ENCODE measurements at regions not wholly inside any gene's neighbourhood (a gene's known extent, or its start where the extent isn't known, plus 50 kb on each side); places are given as distances from the start of the nearest gene placed in this dataset.
A peak's percentile ranks its signal among the peaks of the same experiment; 100 is the strongest.

GRCh38 chr14:89600029-89600428 is 183.0 kb upstream of the FOXN3 start:
- DNase-seq, result no peak

DNA sequence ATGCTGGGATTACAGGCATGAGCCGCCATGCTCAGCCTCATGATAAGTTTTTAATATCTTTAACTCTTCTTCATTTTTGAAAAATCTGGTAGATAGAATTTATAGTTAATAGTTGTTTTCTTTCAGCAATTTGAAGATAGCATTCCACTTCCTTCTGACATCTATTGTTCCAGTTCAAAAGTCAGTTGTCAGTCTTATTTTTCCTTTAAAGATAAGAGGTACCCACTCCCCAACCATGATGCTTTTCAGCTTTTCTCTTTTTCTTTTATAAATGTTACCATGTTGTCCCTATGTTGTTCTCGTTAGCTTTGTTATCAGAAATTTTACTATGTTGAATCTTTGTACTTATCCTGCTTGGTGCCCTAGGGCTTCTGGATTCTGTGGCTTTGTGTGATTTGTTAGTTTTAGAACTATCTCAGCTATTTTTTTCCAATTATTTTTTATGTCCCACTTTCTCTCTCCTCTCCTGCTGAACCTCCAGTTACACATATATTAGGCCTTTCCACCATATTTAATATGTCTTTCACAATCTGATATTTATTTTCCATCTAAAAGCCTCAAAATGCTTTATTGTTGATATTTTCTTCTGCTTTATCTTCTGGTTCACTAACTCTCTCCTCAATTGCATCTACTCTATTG is 181.6 kb upstream of the FOXN3 start:
- no peak for DNase-seq

DNA sequence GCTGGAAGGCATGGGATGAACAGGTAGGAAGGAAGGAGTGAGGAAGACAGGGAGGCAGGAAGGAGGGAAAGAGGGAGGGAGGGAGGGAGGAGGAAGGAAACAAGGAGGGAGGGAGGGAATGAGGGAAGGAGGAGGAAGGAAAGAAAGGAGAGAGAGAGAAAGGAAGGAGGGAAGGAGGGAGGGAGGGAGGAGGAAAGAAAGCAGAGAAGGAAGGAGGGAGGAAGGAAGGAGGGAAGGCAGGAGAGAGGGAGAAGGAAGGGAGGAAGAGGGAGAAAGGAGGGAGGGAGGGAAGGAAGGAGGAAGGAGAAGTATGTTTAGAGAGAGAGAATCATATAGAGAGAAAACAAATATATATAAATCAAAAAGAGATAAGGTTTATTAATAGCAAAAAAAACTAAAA is 175.9 kb upstream of the FOXN3 start:
- no peak for DNase-seq

GRCh38 chr14:89589400-89590118 is 172.5 kb upstream of the FOXN3 start:
- DNase-seq, result no peak

- DNase-seq, result no peak
Observed at GRCh38 chr14:89588840-89589296, 171.8 kb upstream of the FOXN3 start.

DNA sequence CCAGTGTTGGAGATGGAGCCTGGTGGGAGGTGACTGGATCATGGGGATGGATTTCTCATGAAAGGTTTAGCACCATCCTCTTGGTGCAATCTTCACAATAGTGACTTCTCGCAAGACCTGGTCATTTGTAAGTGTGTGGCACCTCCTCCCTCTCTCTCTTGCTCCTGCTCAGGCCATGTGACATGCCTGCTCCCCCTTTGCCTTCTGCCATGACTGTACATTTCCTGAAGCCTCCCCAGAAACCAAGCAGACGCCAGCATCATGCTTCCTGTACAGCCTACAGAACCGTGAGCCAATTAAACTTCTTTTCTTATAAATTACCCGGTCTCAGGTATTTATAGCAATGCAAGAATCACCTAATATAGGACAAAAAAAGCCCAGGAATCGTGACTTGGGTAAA is 171.0 kb upstream of the FOXN3 start:
- peak; percentile 2 for DNase-seq

DNA sequence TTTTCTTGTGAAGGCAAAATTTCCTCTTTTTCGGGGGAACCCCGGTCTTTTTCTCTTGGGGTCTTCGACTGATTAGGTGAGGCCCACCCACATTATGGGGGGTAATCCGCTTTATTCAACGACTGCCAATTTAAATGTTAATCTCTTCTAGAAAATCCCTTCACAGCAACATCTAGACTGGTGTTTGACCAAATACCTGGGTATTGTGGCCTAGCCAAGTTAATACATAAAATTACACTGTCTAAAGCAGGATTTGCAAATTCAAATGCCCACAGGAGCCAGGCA is 170.0 kb upstream of the FOXN3 start:
- DNase-seq, result no peak

- no peak for DNase-seq
Observed at GRCh38 chr14:89586258-89587135, 169.5 kb upstream of the FOXN3 start.

DNA sequence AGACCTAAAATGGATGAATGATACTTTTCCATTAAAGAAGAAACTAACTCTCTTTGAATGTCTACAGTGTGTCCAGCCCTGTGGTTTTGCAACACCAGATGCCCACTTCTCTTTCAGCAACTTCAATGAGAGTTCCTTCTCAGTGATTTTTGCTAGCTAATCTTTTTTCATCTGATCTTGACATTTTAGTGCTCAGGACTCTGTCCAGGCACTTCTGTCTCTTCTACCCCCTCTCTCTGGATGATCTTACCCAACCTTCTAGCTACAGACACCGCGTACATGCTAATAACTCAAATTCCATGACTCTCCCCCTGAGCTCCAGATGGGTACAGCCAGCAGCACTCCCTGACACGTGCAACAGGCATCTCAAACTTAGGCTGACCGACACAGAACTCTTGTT is 161.1 kb upstream of the FOXN3 start:
- no peak for DNase-seq

- DNase-seq, result no peak
Observed at GRCh38 chr14:89576960-89577359, 159.9 kb upstream of the FOXN3 start.

DNA sequence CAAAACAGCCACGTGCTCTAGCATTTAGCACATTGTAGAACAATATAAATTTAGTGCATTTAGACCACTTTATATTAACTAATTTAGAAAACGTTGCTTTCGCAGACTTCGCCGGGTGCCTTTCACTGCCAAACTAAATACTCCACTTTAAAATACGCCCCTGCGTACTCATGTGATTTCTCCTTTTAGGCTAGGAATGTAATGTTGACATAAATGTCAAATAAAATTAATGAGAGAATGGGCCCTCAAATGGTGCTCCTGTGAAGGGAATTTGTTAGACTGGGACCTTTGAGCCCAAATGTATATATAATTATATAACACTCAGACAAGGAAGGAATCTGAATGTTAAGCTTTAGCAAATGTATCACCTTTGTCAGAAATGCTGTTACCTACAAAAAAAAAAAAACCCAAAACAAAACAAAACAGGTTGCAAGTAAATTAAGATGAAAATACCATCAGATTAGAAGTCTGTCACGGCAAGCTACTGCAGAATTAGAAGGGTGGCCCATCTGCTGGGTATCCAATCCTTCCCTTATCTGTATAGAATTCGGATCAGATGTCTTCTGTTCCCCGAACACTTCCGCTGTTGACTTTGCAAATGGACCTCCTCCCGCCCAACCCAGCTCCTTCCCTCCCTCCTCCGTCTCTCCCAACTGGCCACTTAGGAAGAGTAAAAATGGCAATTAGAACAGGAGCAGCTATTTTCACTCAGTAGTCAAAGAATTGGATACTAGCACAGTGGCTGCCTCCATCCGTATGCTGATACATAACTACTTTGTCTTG is 159.3 kb upstream of the FOXN3 start:
- DNase-seq, result no peak

DNA sequence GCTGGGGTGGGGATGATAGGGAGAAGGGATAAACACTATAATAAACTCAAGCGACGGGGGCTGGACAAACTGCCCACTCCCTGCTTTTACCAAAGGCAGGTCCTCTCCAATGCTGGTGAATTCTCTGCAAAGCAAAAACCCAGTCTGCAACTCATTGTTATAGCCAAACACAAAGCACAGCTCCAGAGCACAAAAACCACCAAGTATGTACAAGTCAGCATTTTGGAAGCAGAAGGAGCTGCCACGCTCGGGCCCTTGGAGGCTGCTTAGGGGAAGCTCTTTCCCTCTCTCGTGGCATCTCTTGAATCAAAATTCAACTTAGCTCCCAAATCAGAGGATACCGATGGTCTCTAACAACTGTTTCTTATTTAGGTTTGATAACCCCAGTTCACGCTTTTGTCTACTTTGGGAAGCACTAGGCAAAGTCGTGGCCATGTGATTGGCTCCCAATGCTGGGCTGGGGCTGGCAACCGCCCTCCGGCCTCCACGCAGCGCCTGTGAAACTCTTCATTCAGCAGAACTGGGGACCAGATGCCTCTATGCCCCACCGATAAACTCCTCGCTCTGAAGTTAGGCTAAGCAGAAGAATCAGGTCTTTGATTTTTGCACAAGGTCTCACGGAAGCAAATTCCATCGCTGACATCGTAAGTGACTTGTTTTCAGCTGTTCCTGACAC is 158.5 kb upstream of the FOXN3 start:
- no peak for DNase-seq

DNA sequence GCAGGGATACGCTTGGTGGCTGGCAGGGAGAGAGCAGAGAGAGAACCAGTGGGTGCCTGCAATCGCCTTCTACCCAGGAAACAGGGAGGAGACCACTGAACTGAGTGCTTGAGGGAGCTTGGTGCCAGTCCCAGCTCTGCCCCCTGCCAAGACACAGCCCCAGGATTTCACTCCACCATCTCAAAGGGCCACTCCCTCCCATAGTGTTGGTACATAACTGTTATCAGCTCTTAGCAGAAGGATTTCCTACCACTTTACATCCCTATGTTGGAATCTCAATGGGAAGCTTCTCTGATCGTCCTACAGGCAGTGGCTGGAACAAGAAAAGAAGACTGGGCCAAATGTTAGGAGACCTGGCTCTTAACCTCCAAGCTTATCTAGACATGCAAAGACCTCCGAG is 157.4 kb upstream of the FOXN3 start:
- no peak for DNase-seq

DNA sequence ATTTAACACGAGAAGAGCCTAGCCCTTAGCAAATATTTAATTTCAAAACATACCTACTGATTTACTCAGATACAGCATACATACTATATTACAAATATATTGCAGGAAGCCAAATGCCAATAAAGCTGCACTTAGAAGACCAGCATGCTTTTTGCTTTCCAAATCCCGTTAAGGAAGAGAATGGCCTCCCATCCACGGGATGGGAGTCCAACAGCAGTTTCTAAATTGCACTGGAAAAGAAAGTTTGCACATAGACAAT is 156.3 kb upstream of the FOXN3 start:
- DNase-seq, result no peak

DNA sequence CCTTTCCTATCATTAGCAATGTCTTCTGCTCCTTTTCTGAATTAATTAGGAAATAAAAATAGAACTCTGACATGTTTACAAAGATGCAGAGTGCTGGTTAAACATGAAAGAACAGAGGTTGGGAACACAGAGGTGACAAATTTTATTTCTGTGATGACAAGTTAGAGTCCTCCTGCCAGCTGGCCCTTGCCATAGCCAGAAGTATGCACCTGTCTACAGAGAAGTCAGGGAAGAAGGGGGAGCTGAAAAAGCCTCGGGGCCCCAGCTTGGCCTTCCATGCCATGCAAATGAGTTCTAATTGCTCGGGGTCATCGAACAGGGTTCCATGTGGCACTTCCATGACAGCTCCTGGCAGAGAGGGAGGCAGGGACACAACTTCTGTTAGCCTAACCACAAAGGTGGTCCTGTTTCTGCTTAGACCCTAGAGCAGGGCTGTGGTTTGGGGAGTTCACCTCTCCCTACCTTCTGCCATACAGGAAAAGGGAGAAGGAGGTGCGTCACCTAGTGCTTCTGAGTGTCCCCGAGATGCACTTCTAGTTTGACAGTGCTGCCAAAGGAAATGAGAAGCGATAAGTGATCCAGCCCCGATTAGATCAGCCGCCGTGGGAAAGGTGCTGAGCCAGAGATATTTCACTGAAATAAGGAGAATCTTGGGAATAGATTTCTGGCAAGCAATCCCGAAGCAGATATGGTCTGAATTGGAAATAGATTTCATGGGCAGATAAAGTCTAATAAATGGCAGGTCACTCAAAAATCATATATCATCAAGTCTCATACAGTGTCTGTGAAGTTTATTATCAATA is 155.8 kb upstream of the FOXN3 start:
- no peak for DNase-seq

DNA sequence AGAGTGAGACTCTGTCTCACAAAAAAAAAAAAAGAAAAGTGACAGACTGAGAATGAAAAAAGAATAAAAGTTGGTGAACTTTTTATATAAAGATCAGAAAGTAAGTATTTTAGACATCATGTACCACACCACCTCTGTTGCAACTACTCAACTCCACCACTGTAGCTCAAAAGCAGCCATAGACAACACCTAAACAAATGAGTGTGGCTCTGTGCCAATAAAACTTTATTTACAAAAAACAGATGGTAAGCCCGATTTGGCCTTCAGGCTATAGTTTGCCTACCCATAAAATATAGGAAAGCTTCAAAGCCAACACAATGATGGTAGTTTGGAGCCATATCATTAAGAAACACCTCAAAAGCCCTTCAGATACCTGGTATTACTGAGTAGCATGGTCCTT is 154.5 kb upstream of the FOXN3 start:
- no peak for DNase-seq

GRCh38 chr14:89566644-89567415 is 149.8 kb upstream of the FOXN3 start:
- DNase-seq, result no peak

GRCh38 chr14:89566180-89566579 is 149.1 kb upstream of the FOXN3 start:
- no peak for DNase-seq

DNA sequence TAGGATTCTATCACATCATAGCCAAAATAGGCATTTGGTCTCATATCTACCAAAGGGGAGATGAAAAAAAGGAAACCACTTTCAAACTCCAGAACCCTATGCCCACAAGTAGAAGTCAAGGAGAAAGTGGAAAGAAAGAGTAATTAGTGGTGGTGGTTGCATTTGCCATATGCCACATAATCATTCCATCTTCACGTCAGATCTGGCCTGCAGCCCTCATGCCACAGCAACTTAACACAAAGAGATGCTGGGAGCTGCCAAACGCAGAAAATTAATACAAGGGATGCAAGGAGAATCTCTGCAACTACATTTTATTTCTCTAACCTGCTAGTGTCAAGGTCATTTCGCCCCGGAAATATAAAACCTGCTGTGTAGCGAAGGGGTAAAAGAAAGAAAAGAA is 148.6 kb upstream of the FOXN3 start:
- DNase-seq, result no peak

DNA sequence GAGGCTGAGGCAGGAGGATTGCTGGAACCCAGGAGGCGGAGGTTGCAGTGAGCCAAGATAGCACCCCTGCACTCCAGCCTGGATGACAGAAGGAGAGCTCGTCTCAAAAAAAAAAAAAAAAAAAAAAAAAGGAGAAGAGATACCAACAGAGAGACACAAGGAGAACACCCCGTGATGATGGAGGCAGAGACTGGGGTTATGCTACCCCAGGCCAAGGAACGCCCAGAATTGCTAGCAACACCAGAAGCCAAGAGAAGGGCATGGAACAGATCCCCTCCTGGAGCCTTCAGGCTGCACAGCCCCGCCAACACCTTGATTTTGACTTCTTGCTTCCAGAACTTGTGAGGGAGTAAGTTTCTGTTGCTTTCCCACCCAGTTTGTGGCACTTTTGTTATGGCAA is 148.0 kb upstream of the FOXN3 start:
- no peak for DNase-seq

DNA sequence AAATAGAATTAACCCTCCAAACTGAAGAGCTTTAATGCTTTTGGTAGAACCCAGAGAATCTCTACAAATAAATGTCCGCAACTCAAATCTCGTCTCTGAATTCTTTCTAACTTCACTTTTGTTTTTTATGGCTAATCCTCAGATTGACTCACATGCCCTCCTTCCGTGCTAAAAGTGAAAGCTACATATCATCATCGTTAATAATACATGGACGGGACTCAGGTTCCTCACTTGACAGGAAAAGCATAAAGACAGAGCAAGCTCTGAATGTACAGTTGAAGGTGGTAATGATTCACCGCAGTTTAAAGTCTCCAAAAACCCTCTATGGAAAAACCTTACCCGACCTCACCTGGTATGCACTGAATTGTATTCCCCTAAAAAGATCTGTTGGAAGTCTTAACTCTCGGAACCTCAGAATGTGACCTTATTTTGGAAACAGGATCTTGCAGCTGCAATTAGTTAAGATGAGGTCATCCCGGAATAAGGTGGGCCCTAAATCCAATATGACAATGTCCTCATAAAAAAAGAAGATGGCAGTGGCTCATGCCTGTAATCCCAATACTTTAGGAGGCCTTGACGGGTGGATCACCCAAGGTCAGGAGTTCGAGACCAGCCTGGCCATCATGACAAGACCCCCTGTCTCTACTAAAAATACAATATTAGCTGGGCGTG is 147.4 kb upstream of the FOXN3 start:
- peak; percentile 5 for DNase-seq
